Occipital lobe (tissue), 1 donor: ENCODE measurements at regions not wholly inside any gene's neighbourhood (a gene's known extent, or its start where the extent isn't known, plus 50 kb on each side); places are given as distances from the start of the nearest gene placed in this dataset.

Source experiments
- DNase-seq: peaks from one replicate; lab custom pipeline; 2025; lab: John Stamatoyannopoulos, UW

- DNase-seq = no peak
These were observed 630.7 kb upstream of the GRM3 start for GRCh38 chr7:86012971-86013370.

DNA sequence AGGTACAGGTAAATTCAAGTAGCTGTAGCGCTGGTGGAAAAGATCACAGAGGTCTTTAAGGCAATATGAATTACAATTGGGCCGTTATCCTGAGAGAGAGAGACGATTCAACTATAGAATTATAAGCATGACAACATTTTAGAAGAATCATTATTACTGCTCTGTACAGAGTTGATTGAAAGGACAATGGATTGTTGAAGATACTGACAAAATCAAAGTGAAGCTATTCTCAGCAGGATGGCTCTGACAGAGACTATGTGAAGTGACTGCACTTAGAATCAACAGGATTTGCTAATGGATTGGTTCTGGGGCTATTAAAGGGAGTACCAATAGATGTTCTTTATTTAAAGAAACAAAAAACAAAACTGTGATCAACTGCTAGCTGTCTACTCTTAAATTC lies 634.8 kb upstream of the GRM3 start:
- no peak for DNase-seq

DNA sequence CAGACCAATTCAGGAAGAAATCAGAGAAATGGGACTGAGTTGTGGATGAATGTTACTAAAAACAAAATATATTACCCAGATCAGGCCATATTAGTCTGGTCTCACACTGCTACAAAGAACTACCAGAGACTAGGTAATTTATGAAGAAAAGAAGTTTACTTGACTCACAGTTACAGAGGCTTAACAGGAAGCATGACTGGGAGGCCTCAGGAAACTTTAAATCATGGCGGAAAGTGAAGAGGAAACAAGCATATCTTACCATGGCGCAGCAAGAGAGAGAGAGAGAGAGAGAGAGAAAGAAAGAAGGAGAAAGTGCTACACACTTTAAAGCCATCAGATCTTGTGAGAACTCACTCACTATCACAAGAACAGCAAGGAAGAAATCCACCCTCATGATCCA lies 636.8 kb upstream of the GRM3 start:
- DNase-seq = no peak

DNA sequence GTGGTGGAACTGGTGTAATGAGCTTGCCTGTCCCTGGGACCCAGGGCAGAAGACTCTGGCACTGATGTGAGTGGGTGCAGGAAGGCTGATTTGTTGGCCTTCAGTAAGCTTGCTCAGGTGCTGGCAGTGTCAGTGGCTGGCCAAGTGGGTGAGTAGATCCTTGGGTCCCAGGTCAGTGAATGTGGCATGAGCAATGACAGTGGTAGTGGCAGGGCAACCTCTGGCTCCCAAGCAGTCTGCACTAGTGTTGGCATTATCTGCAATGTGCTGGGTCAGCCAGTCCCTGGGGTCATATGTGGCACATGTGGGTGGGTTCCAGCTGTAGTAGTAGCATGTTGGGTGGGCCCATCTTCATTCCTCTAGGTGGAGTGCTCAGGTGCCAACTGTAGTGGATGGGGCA lies 640.9 kb upstream of the GRM3 start:
- DNase-seq = no peak

DNA sequence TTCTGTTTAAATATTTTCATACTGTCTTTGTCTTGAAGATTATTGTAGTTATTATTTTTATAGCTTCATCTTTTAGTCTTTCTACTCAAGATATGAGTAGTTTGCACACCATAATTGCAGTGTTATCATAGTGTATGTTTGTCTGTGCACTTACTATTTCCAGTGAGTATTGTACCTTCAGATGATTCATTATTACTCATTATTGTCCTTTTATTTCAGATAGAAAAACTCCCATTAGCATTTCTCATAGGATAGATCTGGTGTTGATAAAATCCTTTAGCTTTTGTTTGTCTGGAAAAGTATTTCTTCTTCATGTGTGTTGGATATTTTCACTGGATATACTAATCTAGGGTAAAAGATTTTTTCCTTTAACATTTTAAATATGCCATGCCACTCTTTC lies 646.2 kb upstream of the GRM3 start:
- DNase-seq = no peak

DNA sequence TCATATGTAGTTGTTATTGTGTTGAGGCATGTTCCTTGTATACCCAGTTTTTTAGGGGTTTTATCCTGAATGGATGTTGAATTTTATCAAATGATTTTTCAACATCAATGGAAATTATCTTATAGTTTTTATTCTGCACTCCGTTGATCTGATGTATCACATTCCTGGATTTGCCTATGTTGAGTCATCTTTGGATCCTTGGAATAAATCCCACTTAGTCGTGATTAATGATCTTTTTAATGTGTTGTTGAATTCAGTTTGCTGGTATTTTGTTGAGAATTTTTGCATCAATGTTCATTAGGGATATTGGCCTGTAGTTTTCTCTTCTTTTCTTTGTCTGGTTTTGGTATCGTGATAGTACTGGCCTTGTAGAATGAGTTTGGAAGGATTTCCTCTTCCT lies 648.6 kb upstream of the GRM3 start:
- DNase-seq = no peak

DNA sequence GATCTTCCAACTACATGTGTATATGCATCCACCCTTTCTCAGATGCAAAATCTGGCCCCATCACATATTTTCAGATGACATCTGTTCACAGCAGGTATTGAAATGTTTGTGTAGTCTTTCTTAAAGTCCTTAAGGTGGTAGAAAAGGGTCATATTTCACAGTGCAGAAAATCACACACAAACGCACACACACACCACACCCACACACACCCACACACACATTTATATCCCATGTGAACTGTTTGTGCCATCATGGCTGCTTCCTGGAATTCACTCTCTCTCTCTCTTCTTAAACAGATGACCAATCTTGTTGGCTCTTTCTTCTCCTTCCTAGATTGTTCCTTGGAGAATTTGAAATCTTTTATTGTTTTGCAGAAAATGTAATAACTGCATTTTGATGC lies 663.0 kb upstream of the GRM3 start:
- no peak for DNase-seq

DNA sequence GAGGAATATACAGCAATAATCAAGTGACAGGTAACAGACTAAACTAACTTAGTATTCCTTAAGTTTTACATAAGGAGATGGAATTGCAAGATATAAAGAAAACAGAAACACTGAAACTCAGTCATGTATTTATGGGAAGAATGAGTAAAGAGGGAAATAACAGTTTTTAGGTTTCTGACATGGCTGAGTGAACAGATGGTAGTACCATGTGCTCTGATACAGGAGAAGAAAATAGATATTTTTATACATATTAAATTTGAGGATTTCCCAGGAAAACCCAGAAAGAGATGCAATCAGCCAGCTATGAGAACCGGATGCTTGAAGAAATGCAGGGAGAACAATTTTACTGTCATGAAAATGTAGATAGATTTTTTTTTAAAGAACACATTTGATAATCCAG lies 669.5 kb upstream of the GRM3 start:
- no peak for DNase-seq

GRCh38 chr7:85972504-85973141 lies 671.1 kb upstream of the GRM3 start:
- no peak for DNase-seq

DNA sequence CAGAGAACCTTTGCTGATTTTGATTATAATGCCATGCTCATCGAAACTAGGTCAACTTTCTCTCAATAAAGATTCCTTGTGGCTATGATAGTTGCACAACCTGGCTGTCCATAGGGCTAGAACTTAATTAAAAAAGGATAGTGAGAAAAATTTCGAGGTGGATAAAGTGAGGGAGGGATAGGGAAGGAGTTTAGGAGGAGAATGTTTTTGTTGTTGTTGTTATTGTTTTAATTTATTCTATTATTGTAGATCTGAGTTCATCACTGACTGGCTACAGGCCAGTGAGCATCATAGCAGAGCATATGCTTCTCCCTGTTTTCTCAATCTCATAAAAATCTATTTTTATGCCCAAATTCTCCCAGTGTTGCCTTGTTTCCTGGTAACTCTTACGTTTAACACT lies 688.7 kb upstream of the GRM3 start:
- DNase-seq = no peak

- DNase-seq = no peak
These were observed 692.8 kb upstream of the GRM3 start for GRCh38 chr7:85950871-85951270.

DNA sequence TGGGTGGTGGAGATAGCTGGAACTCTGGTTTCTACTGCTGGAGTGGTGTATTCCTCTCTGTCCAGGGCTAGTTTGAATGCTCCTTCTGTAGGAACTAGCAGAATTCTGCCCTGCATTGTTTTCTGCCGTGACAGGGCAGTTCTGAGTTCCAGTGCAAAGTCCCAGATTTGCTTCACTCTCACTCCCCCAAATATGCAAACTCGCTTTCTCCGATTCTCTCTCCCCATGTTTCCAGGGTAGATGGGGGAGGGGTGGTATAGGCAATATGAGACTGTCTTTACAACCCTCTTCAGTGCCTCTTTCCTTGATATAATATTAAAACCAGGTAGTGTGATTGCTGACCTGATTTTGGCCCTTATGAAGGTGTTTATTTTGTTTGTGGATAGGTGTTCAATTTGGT lies 693.3 kb upstream of the GRM3 start:
- no peak for DNase-seq

- no peak for DNase-seq
These were observed 695.9 kb upstream of the GRM3 start for GRCh38 chr7:85947767-85948166.

GRCh38 chr7:85940798-85941197 lies 702.9 kb upstream of the GRM3 start:
- DNase-seq = no peak

DNA sequence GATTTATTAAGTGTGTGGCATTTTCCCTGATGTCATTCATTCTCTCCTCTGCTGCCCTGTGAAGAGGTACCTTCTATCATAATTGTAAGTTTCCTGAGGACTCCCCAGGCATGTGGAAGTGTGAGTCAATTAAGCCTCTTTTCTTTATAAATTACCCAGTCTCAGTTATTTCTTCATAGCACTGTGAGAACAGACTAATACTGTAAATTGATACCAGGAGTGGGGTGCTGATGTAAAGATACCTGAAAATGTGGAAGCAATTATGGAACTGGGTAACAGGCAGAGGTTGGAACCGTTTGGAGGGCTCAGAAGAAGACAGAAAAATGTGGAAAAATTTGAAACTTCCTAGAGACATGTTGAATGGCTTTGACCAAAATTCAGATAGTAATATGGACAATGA lies 711.8 kb upstream of the GRM3 start:
- DNase-seq = no peak

DNA sequence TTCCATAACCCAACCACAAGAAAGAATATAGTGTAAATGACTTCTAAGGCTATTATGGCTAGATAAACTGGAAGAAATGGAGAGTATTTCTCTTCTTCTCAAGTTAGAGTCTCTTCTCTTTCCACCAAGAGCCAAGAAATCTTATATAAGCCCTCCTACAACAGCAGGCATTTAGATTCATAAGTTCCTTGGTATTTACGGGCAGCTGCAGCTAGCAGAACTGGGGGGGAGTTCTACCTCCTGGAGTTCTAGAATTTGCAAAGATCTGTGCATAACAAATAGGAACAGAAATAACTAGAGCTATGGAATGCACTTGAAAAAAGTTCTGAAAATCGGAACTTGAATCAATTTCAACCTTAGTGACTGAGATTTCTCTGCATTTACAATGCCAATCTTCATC lies 715.2 kb upstream of the GRM3 start:
- no peak for DNase-seq

DNA sequence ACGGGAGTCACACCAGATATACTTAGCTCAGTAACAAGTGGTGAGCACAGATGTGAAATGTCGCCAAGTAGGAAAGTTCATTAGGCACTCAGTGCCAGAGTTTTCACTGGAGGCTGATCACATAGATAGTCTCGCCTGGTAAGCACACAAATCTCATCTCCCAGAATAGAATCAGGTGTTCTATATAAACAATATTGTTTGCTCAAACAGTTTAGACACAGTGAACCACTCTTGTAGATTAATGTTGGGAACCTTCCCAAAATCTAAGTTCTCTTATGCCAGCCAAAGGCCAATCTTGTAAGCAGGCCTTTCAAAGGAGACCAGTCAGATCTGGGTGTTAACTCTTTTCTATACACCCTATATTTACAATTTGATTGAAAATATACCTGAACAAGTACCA lies 716.5 kb upstream of the GRM3 start:
- DNase-seq = no peak

GRCh38 chr7:85924062-85924461 lies 719.6 kb upstream of the GRM3 start:
- DNase-seq = no peak

DNA sequence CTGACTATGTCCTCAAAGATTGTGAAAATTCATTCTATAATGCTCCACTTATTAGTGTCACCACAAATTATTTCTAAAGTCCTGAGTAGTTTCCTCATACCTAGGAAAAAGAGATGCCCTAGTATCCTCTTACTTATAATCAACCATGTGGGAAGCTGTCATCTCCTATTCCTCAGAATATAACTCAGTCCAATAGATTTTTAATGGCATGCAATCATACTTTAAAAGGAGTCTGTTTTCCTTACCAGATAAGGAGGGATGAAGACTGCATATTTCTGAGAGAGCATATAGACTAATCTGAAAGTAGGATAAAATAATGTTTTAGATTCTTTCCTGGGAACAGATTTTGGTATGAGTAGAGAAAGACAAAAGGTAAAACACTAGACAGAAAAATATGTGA lies 727.7 kb upstream of the GRM3 start:
- no peak for DNase-seq

GRCh38 chr7:85914437-85914836 lies 727.6 kb upstream of the SEMA3D start:
- DNase-seq = no peak

GRCh38 chr7:85908051-85908450 lies 721.2 kb upstream of the SEMA3D start:
- no peak for DNase-seq

DNA sequence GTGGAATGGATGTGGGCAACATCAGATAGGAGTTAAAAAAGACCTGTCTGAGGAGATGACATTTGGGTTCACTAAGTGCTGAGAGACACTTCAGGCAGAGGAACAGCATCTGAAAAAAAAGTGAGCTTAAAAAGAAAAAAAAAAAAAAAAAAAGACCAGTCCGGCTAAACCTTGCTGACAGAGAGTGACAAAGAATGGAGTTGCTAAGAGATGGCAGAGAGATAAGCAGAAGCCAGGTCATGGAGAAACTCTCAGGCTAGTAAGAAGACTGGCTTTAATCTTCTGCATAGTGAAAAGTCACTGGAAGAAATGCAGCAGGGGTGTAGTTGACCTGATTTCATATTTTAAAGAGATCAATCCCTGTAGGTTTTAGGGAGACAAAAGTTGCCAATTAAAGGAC lies 711.1 kb upstream of the SEMA3D start:
- DNase-seq = no peak

- DNase-seq = no peak
These were observed 709.7 kb upstream of the SEMA3D start for GRCh38 chr7:85896531-85896930.

DNA sequence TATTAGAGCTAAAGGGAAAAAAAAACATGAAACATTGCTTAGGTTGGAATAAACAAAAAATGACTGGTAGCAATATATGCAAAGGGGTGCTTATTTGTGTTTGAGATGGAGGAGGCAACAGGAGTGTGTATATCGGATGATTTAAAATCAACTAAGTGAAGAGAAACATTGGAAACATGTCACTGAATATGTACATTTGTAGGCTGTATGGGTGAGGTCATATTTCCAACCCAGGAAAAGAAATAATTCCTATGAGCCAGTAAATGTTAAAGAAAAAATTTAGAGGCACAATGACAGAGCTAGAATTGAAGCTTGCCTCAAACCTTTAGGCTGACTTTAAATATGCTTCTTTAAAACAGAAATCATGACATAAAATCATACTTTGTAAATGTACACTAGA lies 709.0 kb upstream of the SEMA3D start:
- DNase-seq = no peak
